GM19240 (cell line): ENCODE measurements at regions not wholly inside any gene's neighbourhood (a gene's known extent, or its start where the extent isn't known, plus 50 kb on each side); places are given as distances from the start of the nearest gene placed in this dataset.

Source experiments
- DNase-seq: peaks from one replicate; pipeline ENCODE4 v3.0.0; 2011; ENCODE audit warnings: low spot score; ENCODE audit not compliant: insufficient read length

GRCh38 chr6:7048894-7049293 lies 58.9 kb upstream of the RREB1 start:
- DNase-seq = no peak

GRCh38 chr6:7050004-7050403 lies 57.8 kb upstream of the RREB1 start:
- no peak for DNase-seq

- DNase-seq = no peak
Measured at GRCh38 chr6:7050872-7051779, 56.6 kb upstream of the RREB1 start.

- DNase-seq = no peak
Measured at GRCh38 chr6:7051780-7052442, 55.9 kb upstream of the RREB1 start.

- DNase-seq = no peak
Measured at GRCh38 chr6:7052443-7053011, 55.2 kb upstream of the RREB1 start.

GRCh38 chr6:7053125-7053774 lies 54.5 kb upstream of the RREB1 start:
- no peak for DNase-seq
